Right atrium auricular region (tissue), 2 donors: ENCODE measurements at regions not wholly inside any gene's neighbourhood (a gene's known extent, or its start where the extent isn't known, plus 50 kb on each side); places are given as distances from the start of the nearest gene placed in this dataset.

Experiments
- DNase-seq: peaks from one replicate; pipeline ENCODE4 v3.0.0-alpha.2; 2019; ENCODE audit warnings: low spot score
- H3K27ac ChIP-seq, 2 donors: fragments of 200-600 bp; sonication (generic); 1 replicate in 1 of 2; 2 replicates in 1 of 2; pipeline ENCODE4 v1.5.1; 2016 to 2019
- H3K27me3 ChIP-seq, 2 donors: fragments of 200-600 bp; sonication (generic); one replicate each; pipeline versions ENCODE4 v1.5.1 to v1.6.0; 2017 to 2019
- H3K36me3 ChIP-seq: fragments of 200-600 bp; sonication (generic); one replicate; pipeline ENCODE4 v1.5.1; 2016
- H3K4me1 ChIP-seq, 2 donors: fragments of 200-600 bp; sonication (generic); one replicate each; pipeline versions ENCODE4 v1.5.1 to v1.6.0; 2017 to 2019
- H3K4me3 ChIP-seq, 2 donors: fragments of 200-600 bp; sonication (generic); 1 replicate in 1 of 2; 2 replicates in 1 of 2; pipeline ENCODE4 v1.5.1; 2017 to 2019; ENCODE audit warnings: mild to moderate bottlenecking in 1 of 2, moderate library complexity in 1 of 2
- H3K9me3 ChIP-seq, 2 donors: fragments of 200-600 bp; sonication (generic); one replicate each; pipeline ENCODE4 v1.5.1; 2019
- CTCF ChIP-seq, 2 donors: fragments of 200-600 bp; sonication (generic); IDR thresholded peaks; one replicate each; pipeline ENCODE4 v1.5.1; 2019; ENCODE audit warnings: antibody characterized with exemption in 2 of 2

DNA sequence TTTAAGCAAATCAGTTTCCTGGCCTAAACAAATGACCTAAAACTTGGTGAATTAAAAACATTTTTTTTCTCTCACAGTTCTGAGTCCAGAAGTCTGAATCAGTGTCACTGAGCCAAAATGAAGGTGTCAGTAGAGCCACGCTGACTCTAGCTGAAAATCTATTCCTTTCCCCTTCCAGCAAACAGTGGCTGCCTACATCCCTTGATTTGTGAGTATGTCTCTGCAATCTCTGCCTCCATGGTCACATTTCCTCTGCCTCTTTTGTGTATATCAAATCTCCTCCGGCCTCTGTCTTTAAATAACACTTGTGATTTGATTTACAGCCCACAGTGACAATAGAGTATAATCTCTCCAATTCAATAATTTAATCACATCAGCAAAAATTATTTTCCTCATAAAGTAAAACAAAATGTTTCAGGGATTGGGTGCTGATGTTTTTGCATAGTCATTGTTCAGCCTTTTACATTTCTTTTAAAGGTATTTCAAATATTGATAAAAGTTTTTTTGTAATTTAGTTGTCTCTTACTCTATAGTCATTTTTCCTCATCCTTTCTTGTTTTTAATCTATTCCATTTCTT, 1715.4 kb downstream of the BRINP3 start:
- Histone ChIP-seq H3K27ac (no peak overlapping the region), H3K27me3 (no peaks in the 10 kb centered on the region), H3K4me1 (no peaks in the 10 kb centered on the region), H3K9me3 (no peaks in the 10 kb centered on the region), H3K36me3 (no peaks in the 10 kb centered on the region), H3K4me3 (no peak overlapping the region)
- TF ChIP-seq CTCF (IDR thresholded peaks at IDR 0.05) = no peak
- no peak for DNase-seq

GRCh38 chr1:188763541-188763940, 1714.1 kb downstream of the BRINP3 start:
- H3K4me1 ChIP-seq = no peaks in the 10 kb centered on the region
- no peak overlapping the region for H3K4me3 ChIP-seq
- no peak overlapping the region for H3K27ac ChIP-seq
- no peaks in the 10 kb centered on the region for H3K36me3 ChIP-seq
- DNase-seq = no peak
- TF ChIP-seq CTCF (IDR thresholded peaks at IDR 0.05) = no peak
- H3K27me3 ChIP-seq = no peaks in the 10 kb centered on the region
- no peaks in the 10 kb centered on the region for H3K9me3 ChIP-seq

DNA sequence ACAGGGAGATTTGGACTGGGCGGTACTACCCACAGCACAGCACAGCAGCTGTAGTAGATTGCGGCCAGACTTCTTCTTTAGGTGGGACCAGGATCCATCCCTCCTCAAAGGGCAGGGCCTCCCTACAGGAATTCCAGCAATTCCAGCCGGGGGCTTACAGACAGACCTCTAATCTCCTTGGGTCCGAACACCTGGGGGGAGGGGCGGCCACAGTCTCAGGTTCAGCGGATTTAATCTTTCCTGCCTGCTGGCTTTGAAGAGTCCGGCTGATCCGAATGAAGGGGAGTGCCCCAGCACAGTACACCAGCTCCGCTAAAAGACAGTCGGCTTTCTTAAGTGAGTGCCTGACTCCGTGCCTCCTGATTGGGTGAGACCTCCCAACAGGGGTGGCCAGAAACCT, 1708.5 kb downstream of the BRINP3 start:
- Histone ChIP-seq H3K27me3 (no peaks in the 10 kb centered on the region), H3K27ac (no peak overlapping the region), H3K9me3 (peaks cover 0 to 4% of the 10 kb centered on the region in 2 donors), H3K36me3 (no peaks in the 10 kb centered on the region), H3K4me3 (no peak overlapping the region), H3K4me1 (no peaks in the 10 kb centered on the region)
- no peak for TF ChIP-seq CTCF (IDR thresholded peaks at IDR 0.05)
- DNase-seq = no peak

- no peak for DNase-seq
- no peaks in the 10 kb centered on the region for H3K36me3 ChIP-seq
- TF ChIP-seq CTCF (IDR thresholded peaks at IDR 0.05) = no peak
- no peaks in the 10 kb centered on the region for H3K4me1 ChIP-seq
- H3K27ac ChIP-seq = no peak overlapping the region
- peaks cover 0 to 4% of the 10 kb centered on the region in 2 donors for H3K9me3 ChIP-seq
- H3K27me3 ChIP-seq = no peaks in the 10 kb centered on the region
- H3K4me3 ChIP-seq = no peak overlapping the region
Measured at GRCh38 chr1:188769936-188770335, 1707.7 kb downstream of the BRINP3 start.

DNA sequence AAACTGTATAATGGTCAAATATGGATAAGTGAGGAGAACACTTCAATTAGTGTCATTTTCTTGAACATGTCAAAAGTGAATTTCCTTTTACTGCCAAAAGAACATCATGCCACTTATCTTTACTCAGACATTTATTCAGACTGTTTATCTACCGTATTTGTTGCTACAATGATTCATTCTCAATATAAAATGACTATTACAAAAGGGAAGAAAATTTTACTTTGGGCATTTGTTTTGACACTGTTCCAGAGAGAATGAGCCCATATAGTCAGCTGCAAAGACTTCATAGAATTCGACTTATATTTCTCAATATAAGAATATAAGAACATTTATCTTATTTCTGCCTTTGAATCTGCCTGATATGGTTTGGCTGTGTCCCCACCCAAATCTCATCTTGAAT, 1699.1 kb downstream of the BRINP3 start:
- no peaks in the 10 kb centered on the region for H3K36me3 ChIP-seq
- no peak for TF ChIP-seq CTCF (IDR thresholded peaks at IDR 0.05)
- no peak for DNase-seq
- H3K4me3 ChIP-seq = no peak overlapping the region
- H3K9me3 ChIP-seq = no peaks in the 10 kb centered on the region
- no peaks in the 10 kb centered on the region for H3K4me1 ChIP-seq
- H3K27me3 ChIP-seq = no peaks in the 10 kb centered on the region
- no peak overlapping the region for H3K27ac ChIP-seq

DNA sequence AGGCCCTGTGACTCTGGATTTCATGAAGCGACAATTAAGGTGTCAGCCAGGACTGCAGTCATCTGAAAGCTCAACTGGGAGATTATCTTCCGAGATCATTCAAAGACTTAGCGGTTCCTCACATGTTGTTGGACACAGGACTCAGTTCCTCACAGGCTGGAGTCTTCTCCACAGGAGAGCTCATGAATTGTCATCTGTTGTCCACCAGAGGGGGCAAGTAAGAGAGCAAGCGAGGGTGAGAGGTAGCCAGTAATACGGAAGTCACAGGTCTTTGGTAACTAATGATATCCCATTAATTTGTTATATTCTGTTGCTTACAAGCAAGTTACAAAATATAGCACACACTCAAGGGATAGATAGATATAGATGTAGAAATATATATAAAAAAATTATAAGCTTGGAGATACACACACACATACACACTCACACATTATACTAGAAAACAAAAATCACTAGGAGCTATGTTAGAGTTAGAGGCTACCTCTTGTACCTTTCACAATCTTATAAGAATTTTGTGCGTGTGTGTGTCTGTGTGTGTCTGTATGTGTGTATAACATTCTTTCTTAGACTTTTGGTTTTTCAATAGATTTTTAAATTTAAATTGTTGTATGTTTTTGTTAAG, 1695.3 kb downstream of the BRINP3 start:
- peak in 1 of 2 donors; percentile 23 for TF ChIP-seq CTCF (IDR thresholded peaks at IDR 0.05)

More for the DNA sequence above, 1695.3 kb downstream of the BRINP3 start:
- H3K27ac ChIP-seq = no peak overlapping the region
- no peaks in the 10 kb centered on the region for H3K9me3 ChIP-seq
- no peak overlapping the region for H3K4me3 ChIP-seq
- no peaks in the 10 kb centered on the region for H3K36me3 ChIP-seq
- no peaks in the 10 kb centered on the region for H3K27me3 ChIP-seq
- DNase-seq = no peak
- no peaks in the 10 kb centered on the region for H3K4me1 ChIP-seq
